OCI-LY7 (cell line): ENCODE measurements at regions not wholly inside any gene's neighbourhood (a gene's known extent, or its start where the extent isn't known, plus 50 kb on each side); places are given as distances from the start of the nearest gene placed in this dataset.

ENCODE experiments used
- EZH2phosphoT487 ChIP-seq: fragments of 200-600 bp; sonication (generic); IDR thresholded peaks from 2 replicates; pipeline ENCODE4 v1.6.1; 2018; ENCODE audit warnings: low read depth, borderline replicate concordance, mild to moderate bottlenecking, mixed run types, antibody characterized with exemption, low read length, moderate library complexity, mixed read lengths
- TF ChIP-seq, protein P1 (sequence below): fragments of 200-600 bp; sonication (generic); conservative IDR thresholded peaks from 2 replicates; pipeline ENCODE4 v1.5.1; 2014; ENCODE audit warnings: mild to moderate bottlenecking, antibody characterized with exemption, low read length, moderate library complexity, mixed read lengths

DNA sequence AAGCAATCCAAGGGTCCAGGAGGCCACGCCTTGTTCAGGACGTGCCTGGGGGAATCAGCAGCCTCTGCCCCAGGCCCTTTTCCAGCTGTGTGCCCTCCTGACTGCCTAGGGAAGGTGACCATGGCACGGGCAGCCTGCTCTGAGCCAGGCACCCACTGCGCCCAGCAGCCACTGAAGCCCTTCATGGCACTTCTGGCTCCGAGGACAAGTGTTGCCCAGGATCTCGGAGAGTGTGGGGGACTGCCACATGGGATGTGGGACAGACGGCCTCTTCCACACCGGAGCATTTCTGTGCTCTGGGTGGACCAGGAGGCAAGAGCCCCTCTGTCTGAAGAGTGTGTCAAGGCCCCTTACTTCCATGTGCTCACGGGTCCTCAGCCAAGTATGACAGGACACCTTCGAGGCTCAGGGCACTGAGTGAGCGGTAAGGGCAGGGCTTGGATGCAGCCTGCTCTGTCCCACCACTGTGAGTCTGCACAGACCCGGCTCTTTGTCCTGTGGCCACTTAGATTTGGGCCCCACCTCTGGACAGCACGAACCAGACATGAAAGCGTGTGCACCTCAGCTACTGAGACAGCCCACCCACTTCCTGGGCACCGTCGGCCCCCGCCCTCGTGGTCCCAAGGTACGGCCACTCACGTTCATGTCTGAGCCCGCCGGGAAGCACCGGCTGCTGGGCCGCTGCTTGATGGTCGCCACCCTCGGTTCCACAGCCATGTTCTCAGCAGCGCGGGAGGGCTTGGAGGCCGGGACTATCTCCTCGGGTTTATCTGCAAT, 93.6 kb downstream of the CTTN start:
- TF ChIP-seq, protein P1, sequence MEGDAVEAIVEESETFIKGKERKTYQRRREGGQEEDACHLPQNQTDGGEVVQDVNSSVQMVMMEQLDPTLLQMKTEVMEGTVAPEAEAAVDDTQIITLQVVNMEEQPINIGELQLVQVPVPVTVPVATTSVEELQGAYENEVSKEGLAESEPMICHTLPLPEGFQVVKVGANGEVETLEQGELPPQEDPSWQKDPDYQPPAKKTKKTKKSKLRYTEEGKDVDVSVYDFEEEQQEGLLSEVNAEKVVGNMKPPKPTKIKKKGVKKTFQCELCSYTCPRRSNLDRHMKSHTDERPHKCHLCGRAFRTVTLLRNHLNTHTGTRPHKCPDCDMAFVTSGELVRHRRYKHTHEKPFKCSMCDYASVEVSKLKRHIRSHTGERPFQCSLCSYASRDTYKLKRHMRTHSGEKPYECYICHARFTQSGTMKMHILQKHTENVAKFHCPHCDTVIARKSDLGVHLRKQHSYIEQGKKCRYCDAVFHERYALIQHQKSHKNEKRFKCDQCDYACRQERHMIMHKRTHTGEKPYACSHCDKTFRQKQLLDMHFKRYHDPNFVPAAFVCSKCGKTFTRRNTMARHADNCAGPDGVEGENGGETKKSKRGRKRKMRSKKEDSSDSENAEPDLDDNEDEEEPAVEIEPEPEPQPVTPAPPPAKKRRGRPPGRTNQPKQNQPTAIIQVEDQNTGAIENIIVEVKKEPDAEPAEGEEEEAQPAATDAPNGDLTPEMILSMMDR, result no peak
- TF ChIP-seq EZH2phosphoT487, result no peak
